GM21423 (cell line): ENCODE measurements at regions not wholly inside any gene's neighbourhood (a gene's known extent, or its start where the extent isn't known, plus 50 kb on each side); places are given as distances from the start of the nearest gene placed in this dataset.
"Not testable (repeated sequence)": the region's sequence is repeated elsewhere in the genome, so short reads cannot be mapped to it uniquely, and the experiment has no call there.

Experiments
- ATAC-seq: cut with Tn5 transposase; IDR thresholded peaks from one replicate; pipeline ENCODE4 v1.9.1; 2021; ENCODE audit warnings: mild to moderate bottlenecking, moderate library complexity; ENCODE audit not compliant: unreplicated experiment

GRCh38 chr2:8251291-8251690, 430.6 kb upstream of the ID2 start:
- no peak for ATAC-seq

GRCh38 chr2:8251856-8252255, 430.0 kb upstream of the ID2 start:
- no peak for ATAC-seq

GRCh38 chr2:8252997-8253694, 428.7 kb upstream of the ID2 start:
- ATAC-seq: peak; percentile 93

DNA sequence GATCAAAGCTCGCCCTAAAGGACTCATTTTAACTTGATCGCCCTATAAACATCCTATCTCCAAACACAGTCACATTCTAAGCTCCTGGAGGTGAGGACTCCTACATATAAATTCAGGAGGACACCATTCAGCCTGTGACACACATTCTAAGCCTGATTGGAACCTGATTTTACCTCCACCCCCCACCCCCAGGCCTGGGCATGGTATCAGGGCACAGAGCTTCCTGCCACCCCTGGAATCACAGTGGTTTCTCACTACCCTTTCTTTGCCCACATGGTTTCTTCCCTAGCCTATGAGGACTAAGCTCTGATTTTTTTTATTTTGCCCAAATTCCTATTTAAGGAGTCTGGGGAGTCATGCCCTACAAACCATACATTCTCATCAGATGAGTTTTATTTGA, 428.1 kb upstream of the ID2 start:
- ATAC-seq: no peak

DNA sequence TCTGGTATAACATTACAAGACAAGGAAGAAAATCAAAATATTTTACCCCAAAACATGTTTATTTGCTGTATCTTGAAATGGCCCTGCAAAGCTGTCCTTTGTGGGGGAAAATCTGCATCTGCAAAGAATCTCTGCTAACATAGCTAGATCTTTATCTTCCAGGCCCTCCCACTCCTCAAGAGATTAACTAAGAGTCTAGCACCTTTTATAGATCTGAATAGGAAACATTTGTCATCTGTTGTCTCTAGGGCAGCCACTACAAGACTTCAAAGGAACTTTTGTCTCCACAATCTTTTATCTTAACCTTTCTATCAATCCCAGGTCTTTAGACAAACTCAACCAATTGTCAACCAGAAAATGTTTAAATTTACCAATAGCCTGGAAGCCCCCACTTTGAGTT, 427.6 kb upstream of the ID2 start:
- not testable (repeated sequence) for ATAC-seq

DNA sequence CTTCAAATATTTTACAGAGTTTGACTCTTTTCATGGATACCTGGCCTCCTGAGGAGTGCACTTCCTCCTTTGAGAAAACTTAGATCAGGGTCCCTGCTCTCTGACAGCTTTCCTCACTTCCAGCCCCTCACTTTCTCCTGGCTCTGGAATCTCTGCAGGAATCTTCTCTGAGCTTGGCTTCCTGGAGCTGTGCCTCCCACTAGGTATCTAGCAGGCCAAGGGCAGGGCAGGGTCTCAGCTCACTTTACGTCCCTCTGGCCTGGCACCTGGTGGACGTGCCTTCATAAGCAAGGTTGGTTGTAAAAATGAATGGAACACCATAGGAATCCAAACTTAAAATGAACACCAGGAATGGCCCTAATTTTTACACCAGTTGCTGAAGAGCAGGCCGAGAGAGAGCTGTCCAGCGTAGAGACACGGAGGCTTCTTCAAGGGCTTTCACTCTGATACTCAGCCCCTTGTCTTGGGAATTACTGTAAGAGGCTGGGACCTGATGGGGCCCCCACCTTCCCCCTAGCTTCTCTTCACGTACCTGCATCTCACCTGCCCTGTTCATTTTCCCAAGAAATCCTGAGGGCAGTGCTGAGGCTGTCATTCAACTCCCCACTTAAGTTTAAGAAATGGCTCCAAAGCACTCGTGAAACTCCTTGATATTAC, 426.9 kb upstream of the ID2 start:
- no peak for ATAC-seq

- no peak for ATAC-seq
Measured at GRCh38 chr2:8255448-8255800, 426.4 kb upstream of the ID2 start.

DNA sequence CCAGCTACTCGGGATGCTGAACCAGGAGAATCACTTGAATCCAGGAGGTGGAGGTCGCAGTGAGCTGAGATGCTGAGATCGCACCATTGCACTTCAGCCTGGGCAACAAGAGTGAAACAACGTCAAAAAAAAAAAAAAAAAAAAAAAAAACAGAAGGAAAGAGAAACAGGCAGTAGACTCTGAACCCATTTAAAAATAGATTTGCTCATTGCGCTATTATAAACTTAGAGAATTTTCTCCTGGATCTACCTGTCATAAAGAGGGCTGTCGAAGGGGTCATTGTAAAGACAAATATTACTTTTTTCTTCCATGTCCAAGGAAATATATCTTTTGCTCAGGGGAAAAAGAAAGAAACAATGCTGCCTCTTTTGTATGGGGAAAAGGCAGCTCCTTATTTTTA, 425.0 kb upstream of the ID2 start:
- no peak for ATAC-seq

- ATAC-seq: no peak
Measured at GRCh38 chr2:8257502-8257901, 424.4 kb upstream of the ID2 start.

DNA sequence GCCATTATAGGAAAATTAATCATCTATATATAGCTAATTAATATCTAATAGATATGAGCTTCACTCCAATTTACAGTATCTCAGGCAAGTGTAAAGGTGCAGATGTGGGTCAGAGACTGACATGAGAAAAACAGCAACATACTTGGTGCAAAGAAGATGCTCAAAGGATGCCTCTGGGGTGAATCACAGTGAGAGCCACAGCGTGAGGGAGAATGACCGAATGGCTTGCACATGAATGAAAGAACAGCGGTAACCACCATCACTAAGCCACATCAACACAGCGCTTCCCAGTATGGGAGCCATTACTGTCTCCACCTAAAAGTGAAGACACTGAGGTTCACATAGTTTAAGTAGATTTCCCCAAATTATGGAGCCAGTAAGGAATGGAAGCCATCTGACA, 423.4 kb upstream of the ID2 start:
- no peak for ATAC-seq

DNA sequence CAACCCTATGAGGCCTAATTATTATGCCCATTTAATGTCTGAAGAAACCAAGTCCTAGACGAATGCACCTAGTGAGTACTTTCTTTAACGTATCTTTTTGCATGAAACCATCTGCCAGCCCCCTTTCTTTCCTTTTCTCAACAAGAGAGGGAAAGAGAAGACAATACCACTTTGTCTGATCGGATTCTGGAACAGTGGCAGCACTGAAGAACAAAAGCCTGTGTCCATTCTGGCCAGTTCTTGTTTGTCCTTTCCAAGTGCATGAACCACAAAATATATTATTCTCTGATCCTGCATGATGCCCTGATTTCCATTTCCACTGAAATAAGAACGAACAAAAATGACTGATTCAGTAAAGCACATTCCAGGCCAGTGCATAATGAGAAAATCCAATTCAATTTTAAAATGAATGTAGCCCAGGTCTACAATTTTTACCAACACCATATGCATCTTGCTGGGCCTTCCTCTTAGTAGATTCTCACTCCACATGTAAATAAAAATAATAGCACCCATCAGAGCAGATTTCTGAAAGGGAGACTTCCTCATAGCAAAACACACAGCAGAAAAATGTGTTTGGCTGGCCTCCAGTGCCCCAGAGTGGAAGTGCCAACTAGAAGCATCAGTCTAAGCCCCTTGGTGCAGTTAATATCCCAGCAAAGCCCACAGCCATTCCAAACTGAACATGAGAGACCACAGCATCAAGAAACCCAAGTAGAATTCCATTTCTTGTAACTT, 422.6 kb upstream of the ID2 start:
- no peak for ATAC-seq

DNA sequence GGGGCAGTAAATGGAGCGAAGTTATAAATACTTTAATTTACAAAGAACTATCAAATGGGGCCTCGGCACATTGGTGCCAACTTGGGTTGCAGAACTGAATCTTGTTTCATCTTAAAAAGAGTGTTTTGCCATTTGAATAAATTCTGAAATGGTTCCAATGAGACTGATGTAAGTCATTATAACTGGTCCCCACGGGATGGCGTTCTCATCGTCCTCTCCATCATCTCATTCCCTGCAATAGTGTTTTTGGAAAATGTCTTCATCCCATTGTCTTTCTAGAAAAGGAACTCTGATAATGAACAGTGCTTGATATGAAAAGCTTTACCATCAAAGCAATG, 422.0 kb upstream of the ID2 start:
- ATAC-seq: no peak

- ATAC-seq: no peak
Measured at GRCh38 chr2:8260213-8260612, 421.6 kb upstream of the ID2 start.

DNA sequence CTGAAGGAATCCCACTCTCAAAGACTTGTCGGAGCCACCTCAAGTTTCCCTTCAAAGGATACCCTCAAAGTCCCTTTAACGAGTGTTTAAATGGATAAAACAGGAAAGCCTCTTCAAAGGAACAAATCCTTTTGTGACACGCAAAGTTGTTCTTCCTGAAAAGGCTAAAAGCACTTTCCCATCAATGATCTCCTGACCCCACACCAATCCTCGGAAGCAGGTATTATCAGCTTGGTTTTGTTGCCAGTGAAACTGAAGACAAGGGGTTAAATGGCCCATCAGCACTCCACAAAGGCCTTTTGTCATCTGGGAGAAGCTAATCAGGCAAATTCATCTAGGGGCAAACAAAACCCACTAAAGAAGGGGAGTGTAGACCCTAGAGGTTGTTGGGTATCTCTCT, 418.0 kb upstream of the ID2 start:
- no peak for ATAC-seq

- no peak for ATAC-seq
Measured at GRCh38 chr2:8264981-8265380, 416.9 kb upstream of the ID2 start.

- ATAC-seq: no peak
Measured at GRCh38 chr2:8265476-8266226, 416.2 kb upstream of the ID2 start.

GRCh38 chr2:8266563-8266962, 415.3 kb upstream of the ID2 start:
- ATAC-seq: no peak

- no peak for ATAC-seq
Measured at GRCh38 chr2:8267048-8267447, 414.8 kb upstream of the ID2 start.

- no peak for ATAC-seq
Measured at GRCh38 chr2:8267721-8268120, 414.1 kb upstream of the ID2 start.

DNA sequence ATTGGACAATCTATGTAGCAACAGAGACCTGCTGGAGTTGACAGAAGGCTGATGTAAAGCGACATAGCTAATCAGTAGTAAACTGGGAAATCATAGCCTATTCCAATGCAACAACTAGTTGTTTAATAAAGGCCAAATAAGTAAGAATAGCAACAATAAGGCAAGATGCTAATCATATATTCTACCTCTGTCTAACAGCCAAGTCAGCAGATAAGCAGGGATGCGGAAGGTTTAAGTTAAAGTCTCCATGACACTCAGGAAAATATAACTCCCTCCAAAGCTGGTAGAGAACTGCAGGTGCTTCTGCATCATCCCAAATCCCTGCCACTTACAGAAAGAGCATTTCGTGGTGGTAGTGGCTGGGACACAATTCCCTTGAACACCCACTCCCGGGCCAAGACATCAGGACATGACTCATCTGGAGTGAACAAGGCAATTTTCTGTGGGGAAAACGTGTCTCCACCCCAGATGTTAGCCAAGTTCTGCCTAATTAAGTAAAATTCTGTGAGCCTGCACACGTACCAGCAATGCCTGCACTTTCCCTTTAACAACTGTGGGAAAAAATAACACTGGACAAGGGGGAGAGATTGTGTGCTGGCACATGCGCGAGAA, 413.6 kb upstream of the ID2 start:
- ATAC-seq: no peak

DNA sequence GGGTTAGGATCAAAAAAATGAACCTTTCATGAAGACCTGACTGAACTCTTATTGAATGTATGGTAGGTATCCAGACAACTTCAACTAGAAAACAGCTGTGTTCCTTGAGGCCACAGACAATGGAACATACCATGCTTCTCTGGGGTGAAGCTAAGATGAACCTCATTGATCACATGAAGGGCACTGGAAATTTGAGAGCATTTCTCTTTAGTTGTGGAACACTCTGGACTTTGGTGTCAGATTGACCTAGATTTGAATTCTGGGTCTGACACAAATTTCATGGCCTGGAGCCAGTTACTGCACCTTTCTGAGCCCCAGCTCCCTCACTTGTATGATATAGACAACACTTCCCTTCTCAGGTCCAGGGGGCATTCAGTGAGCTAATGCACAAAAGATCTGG, 411.2 kb upstream of the ID2 start:
- ATAC-seq: no peak
